Stimulated activated CD8-positive, alpha-beta memory T cell treated with anti-CD3 and anti-CD28 coated beads, Interleukin-4, amount 100 ng/mL, for 1 hour (primary cell): ENCODE measurements at regions not wholly inside any gene's neighbourhood (a gene's known extent, or its start where the extent isn't known, plus 50 kb on each side); places are given as distances from the start of the nearest gene placed in this dataset.
"Not testable (repeated sequence)": the region's sequence is repeated elsewhere in the genome, so short reads cannot be mapped to it uniquely, and the experiment has no call there.

Experiments
- DNase-seq, 2 donors: peaks; one replicate each; pipeline ENCODE4 v3.0.0-alpha.2; 2020; ENCODE audit warnings: low read depth in 2 of 2, low spot score in 1 of 2

GRCh38 chr11:127993281-127993680 lies 594.1 kb downstream of the ETS1 start:
- no peak for DNase-seq

DNA sequence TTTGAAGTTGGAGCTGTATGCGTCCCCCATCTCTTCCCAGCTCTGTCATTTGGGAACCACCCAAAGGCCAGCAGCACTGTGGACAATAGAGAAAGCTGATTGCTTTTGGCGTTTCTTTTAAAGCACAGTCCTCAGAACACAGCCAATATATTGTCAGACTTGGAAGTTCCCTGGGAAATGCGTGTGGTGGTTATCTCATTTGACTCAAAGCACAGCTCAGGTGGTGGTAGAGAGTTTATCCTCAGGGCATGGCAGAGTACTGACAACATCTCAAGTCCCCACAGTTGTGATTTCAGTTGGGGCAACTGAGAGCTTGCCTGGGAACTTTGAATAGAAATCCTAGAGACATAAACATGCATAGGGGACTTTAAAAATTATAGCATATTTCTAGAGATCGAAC lies 601.3 kb downstream of the ETS1 start:
- DNase-seq: no peak

GRCh38 chr11:127972816-127973215 lies 614.5 kb downstream of the ETS1 start:
- DNase-seq: no peak

GRCh38 chr11:127971448-127971847 lies 615.9 kb downstream of the ETS1 start:
- no peak for DNase-seq

GRCh38 chr11:127966821-127967220 lies 620.5 kb downstream of the ETS1 start:
- no peak for DNase-seq

- no peak for DNase-seq
Observed at GRCh38 chr11:127965939-127966668, 621.3 kb downstream of the ETS1 start.

GRCh38 chr11:127962416-127962815 lies 624.9 kb downstream of the ETS1 start:
- DNase-seq: no peak

GRCh38 chr11:127950162-127950561 lies 637.2 kb downstream of the ETS1 start:
- no peak for DNase-seq

DNA sequence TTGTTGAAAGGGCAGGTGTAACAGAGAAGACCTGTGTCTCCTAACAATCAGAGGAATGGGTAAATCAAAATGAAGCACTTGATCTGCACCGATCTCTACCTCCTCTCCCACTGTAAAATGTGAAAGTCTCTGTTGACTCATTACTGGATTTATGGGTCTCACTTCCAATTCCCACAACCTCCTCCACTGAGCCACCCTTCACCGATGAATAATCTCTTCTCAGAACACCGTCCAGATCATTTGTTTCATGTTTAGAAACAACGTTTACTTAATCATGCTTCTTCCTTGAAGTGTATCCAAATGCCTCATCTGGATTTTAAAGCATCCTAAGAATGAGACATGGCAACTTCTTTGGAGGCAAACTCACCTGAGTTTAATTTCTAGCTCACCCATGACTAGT lies 643.6 kb downstream of the ETS1 start:
- no peak for DNase-seq

GRCh38 chr11:127943152-127943551 lies 644.2 kb downstream of the ETS1 start:
- DNase-seq: no peak

DNA sequence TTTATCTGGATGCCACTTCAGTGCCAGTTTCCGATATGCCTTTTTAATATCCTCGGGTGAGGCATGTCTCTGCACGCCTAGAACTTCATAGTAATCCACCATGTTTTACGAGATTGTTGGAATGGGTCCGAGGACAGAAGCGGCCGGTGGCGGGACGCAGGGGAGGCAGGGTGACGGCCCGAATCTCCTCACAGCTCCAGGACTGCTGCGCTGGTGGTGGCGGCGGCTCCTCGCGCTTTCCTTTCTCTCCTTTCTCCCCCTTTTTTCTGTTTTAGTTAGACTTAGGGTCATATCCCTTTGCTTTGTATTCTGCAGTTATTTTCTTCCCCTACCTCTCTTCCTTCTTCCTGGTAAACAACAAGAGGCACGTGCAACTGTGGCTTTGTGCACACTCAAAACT lies 645.8 kb downstream of the ETS1 start:
- not testable (repeated sequence) for DNase-seq

DNA sequence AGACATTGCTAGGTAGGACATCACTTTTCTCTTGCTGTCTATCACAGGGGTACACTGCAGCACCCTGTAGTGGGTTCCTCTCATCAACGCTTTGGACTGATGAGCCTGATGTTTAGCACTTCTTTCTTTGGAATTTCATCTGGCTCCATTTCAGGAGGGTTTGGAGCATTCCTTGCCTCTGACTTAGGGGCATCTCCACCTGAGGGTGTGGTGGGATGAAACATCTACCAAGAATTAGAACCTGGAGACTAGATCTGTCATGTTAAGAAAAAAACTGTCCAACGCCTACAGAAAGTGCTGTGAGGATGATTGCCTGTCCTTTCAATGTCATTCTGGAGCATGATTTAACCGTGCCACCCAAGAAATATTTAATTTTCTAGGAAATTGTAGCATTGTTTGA lies 648.4 kb downstream of the ETS1 start:
- no peak for DNase-seq

DNA sequence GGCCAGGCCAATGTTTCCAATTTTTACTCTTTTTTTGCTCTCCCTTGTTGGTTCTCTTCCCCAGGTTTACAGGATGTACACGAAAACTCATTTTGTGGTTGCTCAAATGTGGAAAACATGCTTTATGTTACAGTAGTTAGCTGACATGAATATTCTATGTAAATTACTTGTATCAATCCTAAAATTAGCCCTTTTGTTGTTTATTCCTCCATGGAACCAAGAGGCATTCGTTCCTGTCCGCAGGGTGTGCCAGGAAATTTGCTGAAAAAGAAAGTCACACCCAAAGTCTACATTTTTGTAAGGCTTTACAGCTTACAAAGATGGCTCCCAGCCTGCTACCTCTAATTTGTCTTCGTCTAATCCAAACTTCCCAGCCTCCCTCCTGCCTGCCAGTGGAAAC lies 652.3 kb downstream of the ETS1 start:
- DNase-seq: no peak

DNA sequence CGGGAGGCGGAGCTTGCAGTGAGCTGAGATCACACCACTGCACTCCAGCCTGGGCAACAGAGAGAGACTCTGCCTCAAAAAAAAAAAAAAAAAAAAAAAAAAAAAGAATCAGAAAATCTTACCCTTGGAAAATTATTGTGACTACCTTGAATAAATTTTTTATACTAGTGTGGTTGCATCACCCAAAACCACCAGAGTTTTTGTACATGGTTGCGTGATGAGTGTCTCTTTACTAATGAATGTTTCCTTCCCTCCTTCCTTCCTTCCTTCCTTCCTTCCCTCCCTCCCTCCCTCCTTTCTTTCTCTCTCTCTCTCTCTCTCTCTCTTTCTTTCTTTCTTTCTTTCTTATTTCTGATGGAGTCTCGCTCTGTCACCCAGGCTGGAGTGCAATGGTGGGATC lies 653.4 kb downstream of the ETS1 start:
- not testable (repeated sequence) for DNase-seq

DNA sequence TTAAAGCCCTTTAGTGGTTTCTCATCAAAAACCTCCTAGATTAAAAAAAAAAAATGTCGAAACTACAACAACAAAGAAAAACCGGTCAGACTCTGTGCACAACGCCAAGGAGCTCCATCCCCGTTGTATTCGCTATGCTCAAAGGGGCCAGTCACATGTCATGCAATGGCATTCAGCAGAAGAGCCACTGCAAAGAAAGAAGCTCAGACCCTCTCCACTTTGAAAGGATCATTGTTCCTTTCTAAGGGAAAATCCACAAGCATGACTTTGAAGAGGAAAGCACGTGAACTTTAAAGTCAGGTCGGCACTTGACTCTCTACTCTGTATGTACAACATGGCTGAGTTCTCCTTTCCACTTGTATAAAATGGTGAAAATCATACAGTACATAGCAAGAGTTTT lies 655.6 kb downstream of the ETS1 start:
- DNase-seq: no peak

DNA sequence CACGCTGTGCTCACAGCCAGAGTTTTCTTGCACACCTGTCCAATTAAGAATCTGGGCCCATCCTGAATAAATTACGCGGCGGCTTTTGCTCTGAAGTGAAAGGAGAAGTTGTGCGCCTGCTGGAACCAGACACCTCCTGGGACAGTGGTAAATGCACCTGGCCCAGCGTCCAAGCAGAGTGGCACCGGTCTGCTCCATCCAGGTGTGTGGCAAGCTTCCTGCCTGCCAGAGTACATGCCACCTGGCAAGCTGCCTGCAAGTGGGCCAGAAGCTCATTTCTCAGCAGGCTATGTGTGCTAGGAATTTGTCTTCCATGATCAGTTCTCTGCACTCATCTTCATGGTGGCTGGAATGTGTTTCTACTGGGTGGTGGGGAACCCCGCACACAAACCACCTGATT lies 660.6 kb downstream of the ETS1 start:
- no peak for DNase-seq

DNA sequence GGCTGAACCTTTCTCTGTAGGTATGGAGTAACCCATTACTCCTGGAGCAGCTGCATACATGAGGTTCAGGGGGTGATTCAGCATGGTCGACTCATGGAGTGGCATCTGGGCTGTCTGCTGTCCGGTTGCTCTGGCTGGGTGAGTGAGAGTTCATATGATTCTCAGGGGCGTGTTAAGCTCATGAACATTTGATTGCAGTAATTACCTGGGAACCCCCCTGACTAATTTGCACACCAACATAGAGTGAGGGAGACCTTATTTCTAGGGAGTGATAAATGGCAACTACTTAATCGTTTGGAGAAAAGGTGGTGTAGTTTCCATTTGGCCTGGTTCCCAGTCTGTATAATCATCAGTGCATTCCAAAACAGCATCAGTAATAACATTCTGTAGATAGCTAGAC lies 661.9 kb downstream of the ETS1 start:
- no peak for DNase-seq

- no peak for DNase-seq
Observed at GRCh38 chr11:127919206-127920000, 668.0 kb downstream of the ETS1 start.

DNA sequence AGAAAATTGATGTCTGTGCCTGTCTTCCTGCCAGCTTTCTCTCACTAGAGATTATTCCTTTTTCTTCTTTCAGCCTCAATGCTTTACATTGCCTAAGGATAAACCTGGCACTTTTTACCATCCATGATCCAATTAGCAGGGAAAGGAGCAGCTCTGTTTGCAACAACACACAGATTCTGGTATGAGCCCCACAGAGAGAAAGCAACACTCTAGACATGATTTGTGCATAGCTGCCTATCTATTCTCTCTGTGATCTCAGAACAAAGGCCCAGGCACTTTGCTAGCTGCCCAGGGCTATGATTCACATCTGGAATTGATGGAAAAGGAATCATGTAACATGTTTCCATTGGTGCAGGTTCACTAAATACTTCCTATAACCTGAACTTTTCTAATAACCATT lies 685.0 kb downstream of the ETS1 start:
- DNase-seq: no peak

DNA sequence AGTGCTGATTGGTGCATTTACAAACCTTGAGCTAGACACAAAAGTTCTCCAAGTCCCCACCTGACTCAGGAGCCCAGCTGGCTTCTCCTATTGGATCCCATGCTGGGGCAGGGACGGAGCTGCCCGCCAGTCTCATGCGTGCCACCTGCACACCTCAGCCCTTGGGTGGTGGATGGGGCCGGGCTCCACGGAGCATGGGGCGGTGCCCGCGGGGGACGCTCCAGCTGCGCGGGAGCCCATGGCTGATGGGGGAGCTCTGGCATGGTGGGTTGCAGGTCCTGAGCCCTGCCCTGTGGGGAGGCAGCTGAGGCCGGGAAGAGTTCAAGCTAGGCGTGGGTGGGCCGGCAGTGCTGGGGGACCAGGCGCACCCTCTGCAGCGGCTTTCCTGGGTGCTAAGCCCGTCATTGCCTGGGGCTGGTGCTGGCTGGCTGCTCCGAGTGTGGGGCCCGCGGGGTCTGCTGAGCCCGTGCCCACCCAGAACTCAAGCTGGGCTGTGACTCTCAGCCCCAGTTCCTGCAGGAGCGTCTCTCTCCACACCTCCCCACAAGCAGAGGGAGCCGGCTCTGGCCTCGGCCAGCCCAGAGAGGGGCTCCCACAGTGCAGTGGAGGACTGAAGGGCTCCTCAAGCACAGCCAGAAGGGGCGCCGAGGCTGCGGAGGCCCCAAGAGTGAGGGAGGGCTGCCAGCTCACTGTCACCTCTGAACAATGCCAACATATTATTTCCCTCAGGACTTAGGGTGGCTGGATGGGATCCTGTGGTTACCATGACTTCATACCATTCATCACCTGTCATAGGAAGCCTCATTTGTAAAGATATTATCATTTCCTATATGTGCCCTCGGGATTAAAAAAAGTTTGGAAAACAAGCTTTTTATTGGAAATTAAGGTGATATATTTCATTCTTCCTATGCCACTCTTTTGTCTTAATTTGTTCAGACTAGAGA lies 688.7 kb downstream of the ETS1 start:
- no peak for DNase-seq

DNA sequence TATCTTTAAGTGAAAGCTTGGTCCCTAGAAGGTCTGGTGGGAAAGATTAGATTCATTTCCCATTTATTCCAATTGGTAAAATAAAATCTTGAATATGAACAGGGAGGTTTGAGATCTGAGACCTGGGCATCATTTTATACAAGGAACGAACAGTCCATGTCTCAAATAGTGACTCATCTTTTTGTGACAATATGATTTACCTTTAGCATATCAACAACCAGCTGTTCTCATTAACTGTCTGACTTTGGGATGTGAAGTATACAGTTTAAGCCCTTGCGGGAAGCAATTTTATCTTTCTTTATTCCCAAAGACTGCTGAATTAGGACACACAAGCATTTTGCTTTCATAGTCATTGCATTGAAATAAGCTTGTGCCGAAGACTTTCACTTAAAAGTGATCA lies 691.6 kb downstream of the ETS1 start:
- DNase-seq: no peak

GRCh38 chr11:127894316-127894715 lies 693.0 kb downstream of the ETS1 start:
- no peak for DNase-seq
